Activated naive CD4-positive, alpha-beta T cell treated with anti-CD3 and anti-CD28 coated beads, Interleukin-2, amount 10 ng/mL, durations not matched to agents 7 days and 5 days (primary cell): ENCODE measurements at regions not wholly inside any gene's neighbourhood (a gene's known extent, or its start where the extent isn't known, plus 50 kb on each side); places are given as distances from the start of the nearest gene placed in this dataset.
A peak's percentile ranks its signal among the peaks of the same experiment; 100 is the strongest.

Source experiments
- CTCF ChIA-PET: fragments of 350-600 bp; sonication (Branson Sonifier 250); formaldehyde crosslinking; loops from one replicate; lab custom pipeline; 2021; ENCODE audit warnings: antibody characterized with exemption; lab: Charles Lee
- DNase-seq: peaks from one replicate; pipeline ENCODE4 v3.0.0-alpha.2; 2020
- H3K27ac Mint-ChIP-seq: one replicate; pipeline ENCODE4 v1.8.0; 2021; ENCODE audit warnings: mild to moderate bottlenecking, moderate library complexity, mixed read lengths
- H3K27me3 Mint-ChIP-seq: one replicate; pipeline ENCODE4 v1.8.0; 2021; ENCODE audit warnings: mild to moderate bottlenecking, mixed read lengths
- H3K36me3 Mint-ChIP-seq: one replicate; pipeline ENCODE4 v1.8.0; 2021; ENCODE audit warnings: mixed read lengths
- H3K4me1 Mint-ChIP-seq: one replicate; pipeline ENCODE4 v1.8.0; 2021; ENCODE audit warnings: mixed read lengths
- H3K4me3 Mint-ChIP-seq: one replicate; pipeline ENCODE4 v1.8.0; 2021; ENCODE audit warnings: mild to moderate bottlenecking, moderate library complexity, mixed read lengths
- H3K9me3 Mint-ChIP-seq: one replicate; pipeline ENCODE4 v1.8.0; 2021; ENCODE audit warnings: mixed read lengths

DNA sequence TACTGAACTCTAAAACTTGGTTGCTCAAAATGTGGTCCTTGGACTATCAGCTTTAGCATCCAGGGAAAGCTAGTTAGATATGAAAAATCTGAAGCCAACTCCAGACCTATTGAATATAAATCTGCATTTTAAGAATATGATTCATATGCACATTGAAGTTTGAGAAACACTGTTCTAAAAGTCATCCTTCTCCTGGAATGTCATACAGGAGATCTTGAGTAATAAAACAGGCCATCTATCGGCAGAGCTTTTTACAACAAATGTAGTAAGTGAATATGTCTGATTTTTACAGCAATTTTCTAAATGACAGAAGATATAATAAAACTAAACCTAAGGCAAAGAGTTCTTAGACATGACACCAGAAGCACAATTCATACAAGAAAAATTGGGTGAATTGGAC, 140.4 kb downstream of the PMP22 start:
- H3K27ac Mint-ChIP-seq: no peak overlapping the region
- no peak overlapping the region for H3K4me3 Mint-ChIP-seq
- no peaks in the 10 kb centered on the region for H3K27me3 Mint-ChIP-seq
- CTCF ChIA-PET: no interaction called here
- no peaks in the 10 kb centered on the region for H3K36me3 Mint-ChIP-seq
- H3K4me1 Mint-ChIP-seq: no peaks in the 10 kb centered on the region
- peaks cover 1% of the 10 kb centered on the region for H3K9me3 Mint-ChIP-seq
- no peak for DNase-seq

DNA sequence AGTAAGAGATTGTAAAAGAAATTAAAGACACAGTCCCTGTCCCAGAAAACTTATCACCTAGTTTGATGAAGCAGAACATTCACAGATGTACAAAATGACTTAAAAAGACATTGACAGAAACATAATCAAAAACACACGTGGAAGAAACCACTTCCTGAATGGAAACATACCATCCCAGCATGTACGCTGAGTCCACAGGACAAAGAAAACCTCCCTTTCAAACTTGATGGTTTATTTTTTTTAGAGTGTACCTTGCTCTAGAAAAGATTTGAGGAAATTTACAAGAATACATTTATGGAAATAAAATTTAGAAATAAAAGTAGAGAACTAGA, 140.9 kb downstream of the PMP22 start:
- H3K9me3 Mint-ChIP-seq: peaks cover 1% of the 10 kb centered on the region
- CTCF ChIA-PET: no interaction called here
- no peaks in the 10 kb centered on the region for H3K36me3 Mint-ChIP-seq
- H3K27me3 Mint-ChIP-seq: no peaks in the 10 kb centered on the region
- H3K4me3 Mint-ChIP-seq: no peak overlapping the region
- H3K4me1 Mint-ChIP-seq: no peaks in the 10 kb centered on the region
- no peak for DNase-seq
- no peak overlapping the region for H3K27ac Mint-ChIP-seq

DNA sequence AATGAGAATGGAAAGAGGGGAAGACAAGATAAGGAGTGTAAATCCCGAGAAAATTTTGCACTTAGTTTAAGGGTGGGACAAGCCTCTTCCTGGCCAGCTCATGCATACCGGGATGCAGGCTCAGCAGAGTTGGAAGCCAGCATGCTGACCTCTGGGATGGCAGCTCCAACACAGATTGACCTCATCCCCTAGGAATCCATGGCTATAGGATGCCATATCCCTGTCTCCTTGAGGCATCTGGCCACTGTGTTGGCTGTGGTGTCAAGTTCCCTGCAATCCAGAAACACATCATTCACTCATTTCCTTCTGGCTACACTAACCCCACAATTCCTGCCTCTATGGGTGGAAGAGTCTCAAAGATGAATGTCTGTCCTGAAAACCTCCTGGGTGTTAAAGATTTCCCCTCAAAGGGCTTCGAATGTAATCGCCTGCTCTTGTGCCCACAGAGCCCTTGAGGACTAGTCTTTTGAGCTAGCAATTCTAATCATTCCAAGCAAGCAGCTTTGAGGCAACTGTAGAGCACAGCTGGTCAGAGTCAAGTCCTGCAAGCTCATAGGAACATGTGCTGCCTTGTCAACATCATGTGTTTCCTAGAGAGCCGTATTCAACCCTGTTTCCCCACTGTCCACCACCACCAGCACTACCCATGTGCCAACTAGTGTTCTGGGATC, 141.4 kb downstream of the PMP22 start:
- no peak overlapping the region for H3K4me3 Mint-ChIP-seq
- H3K9me3 Mint-ChIP-seq: peaks cover 1% of the 10 kb centered on the region
- H3K4me1 Mint-ChIP-seq: no peaks in the 10 kb centered on the region
- no peak overlapping the region for H3K27ac Mint-ChIP-seq
- H3K27me3 Mint-ChIP-seq: no peaks in the 10 kb centered on the region
- no peaks in the 10 kb centered on the region for H3K36me3 Mint-ChIP-seq
- no peak for DNase-seq
- CTCF ChIA-PET: no interaction called here

DNA sequence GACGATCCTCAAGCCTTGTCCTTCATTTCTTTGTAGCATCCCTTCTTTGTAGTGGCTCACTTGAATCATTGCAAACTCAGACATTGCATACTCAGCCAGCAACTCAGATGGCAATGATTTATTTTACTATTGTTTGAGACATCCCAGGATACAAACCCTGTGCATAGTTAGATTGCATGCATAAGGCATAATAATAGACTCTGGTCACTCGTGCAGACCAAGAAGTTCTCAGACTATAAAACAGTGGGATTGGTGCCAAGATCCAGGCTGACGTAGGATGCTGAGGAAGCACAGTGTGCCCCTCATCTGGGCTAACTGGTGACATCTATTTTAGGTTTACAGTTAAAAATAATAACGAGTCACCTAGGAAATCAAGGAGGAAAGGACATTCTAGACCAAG, 142.3 kb downstream of the PMP22 start:
- Mint-ChIP-seq H3K9me3 (peaks cover 1% of the 10 kb centered on the region), H3K4me3 (no peak overlapping the region), H3K27me3 (no peaks in the 10 kb centered on the region), H3K4me1 (no peaks in the 10 kb centered on the region), H3K36me3 (no peaks in the 10 kb centered on the region), H3K27ac (no peak overlapping the region)
- DNase-seq: no peak
- CTCF ChIA-PET: no interaction called here

DNA sequence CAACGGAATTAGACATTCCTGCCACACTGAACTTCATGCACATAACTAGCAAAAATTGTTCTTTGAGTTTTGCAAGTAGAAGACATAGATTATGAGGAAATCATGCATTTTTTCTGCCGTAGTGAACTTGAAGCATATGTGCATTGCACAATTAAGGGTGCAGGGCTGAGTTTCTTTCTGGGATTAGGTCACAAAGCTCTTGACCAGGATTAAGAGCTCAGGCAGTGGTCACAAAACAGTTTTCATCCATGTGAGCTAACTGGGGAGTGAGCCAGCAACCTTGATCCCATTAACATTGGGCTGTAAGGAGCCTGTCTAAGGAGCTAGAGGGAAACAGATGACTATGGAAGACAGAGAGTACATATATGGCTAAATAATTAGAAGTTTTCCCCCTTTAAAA, 143.7 kb downstream of the PMP22 start:
- no peaks in the 10 kb centered on the region for H3K27me3 Mint-ChIP-seq
- H3K4me3 Mint-ChIP-seq: no peak overlapping the region
- H3K4me1 Mint-ChIP-seq: no peaks in the 10 kb centered on the region
- peaks cover 1% of the 10 kb centered on the region for H3K9me3 Mint-ChIP-seq
- DNase-seq: no peak
- H3K36me3 Mint-ChIP-seq: no peaks in the 10 kb centered on the region
- H3K27ac Mint-ChIP-seq: no peak overlapping the region
- CTCF ChIA-PET: no interaction called here

DNA sequence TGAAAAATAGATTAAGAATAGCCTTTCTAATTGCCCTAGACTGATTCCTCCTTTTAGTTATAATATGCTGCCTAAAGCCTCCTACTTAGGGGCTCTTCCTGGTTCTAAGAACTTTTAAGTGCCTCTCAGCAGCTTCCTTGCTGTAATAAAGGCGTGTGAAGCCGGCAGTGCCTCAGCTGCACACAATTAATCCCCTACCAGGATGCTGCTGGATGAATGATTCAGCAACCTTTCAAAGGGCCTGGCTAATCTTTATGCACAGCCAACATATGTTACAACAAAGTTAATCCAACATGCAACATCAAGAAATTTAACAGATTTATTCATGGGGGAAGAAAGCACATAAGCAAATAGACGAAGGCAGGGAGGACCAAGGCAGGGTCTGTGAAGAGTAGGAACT, 145.2 kb downstream of the PMP22 start:
- no peak overlapping the region for H3K27ac Mint-ChIP-seq
- CTCF ChIA-PET: no interaction called here
- H3K4me3 Mint-ChIP-seq: no peak overlapping the region

DNA sequence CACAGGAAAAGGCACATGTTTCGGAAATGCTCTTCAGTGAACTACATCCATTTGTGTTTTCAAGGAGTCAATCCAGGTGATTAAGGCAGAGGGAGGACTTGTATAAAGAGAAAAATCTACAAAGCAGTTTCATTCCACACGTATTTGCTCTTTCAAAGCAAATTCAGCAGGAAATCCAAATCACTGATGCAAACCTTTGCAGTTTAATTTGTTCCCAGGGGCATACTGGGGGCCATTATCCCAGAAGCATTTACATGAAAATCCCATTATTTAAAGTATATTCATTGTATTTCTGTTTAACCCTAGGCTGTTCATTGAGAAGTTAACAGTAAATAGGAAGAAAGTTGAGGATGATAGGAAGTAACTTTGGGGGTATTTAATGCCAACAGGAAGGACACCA, 147.9 kb downstream of the PMP22 start:
- no peak overlapping the region for H3K27ac Mint-ChIP-seq
- no peak overlapping the region for H3K4me3 Mint-ChIP-seq
- no peak for DNase-seq
- no peaks in the 10 kb centered on the region for H3K36me3 Mint-ChIP-seq
- no peaks in the 10 kb centered on the region for H3K27me3 Mint-ChIP-seq
- H3K4me1 Mint-ChIP-seq: no peaks in the 10 kb centered on the region
- H3K9me3 Mint-ChIP-seq: no peaks in the 10 kb centered on the region
- CTCF ChIA-PET: no interaction called here

More for the DNA sequence above, 145.2 kb downstream of the PMP22 start:
- Mint-ChIP-seq H3K9me3 (peaks cover 1% of the 10 kb centered on the region), H3K36me3 (no peaks in the 10 kb centered on the region), H3K4me1 (no peaks in the 10 kb centered on the region), H3K27me3 (no peaks in the 10 kb centered on the region)
- DNase-seq: no peak

DNA sequence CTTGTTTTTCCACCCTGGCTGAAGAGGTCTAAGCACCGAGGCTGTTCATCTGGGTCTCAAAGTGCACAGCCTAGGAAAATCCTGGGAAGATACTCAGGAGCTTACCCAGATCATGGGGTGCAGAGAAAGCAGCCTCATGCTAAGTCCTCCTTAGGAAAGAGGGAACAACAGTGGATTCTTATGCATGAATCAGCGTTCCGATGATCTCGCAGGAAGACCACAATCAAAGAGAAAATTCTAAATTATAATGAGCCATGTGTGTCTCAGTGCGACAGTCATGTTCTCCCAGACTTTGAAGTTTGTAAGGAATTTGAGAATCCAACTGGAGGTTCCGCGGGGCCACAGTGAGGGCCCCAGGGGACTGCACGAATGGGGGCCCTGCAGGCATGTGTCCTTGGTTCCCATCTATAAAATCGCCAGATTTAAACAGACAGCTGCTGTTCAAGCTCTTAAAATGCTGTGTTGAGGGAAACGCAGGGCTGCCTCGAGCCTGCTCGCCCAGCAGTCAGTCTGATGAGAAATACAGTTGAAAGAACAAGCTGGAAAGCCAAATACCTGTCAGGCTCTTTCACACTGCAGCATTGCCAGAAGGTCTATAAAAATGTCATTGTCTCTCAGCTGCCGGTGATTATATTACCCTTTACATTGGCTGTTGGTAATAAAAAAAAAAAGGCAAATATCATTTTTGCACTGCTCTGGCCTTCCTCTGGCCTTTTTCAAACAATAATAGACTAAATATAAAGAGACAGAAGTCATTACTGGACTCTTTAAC, 152.1 kb downstream of the PMP22 start:
- Mint-ChIP-seq H3K36me3 (no peaks in the 10 kb centered on the region), H3K9me3 (no peaks in the 10 kb centered on the region), H3K4me1 (no peaks in the 10 kb centered on the region), H3K27me3 (no peaks in the 10 kb centered on the region), H3K27ac (peak overlapping the region; percentile 33), H3K4me3 (no peak overlapping the region)
- no peak for DNase-seq
- CTCF ChIA-PET: no interaction called here

DNA sequence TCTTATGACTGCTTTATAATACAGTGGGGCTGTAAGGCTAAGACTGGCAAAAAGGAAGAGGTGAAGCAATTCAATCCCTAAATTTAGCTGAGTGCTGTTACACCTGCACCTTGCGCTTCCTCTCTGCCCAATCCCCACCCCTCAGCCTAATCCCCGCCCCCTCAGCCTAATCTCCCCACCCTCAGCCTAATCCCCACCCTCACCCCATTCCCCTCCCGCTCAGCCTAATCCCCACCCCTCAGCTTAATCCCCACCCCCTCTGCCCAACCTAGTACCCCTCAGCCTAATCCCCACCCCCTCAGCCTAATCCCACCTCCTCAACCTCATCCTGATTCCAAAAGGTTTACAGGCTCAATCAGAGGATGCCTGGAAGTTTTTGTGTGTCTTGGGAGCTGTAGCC, 155.5 kb downstream of the PMP22 start:
- H3K27ac Mint-ChIP-seq: no peak overlapping the region
- H3K4me1 Mint-ChIP-seq: no peaks in the 10 kb centered on the region
- CTCF ChIA-PET: no interaction called here
- DNase-seq: no peak
- H3K36me3 Mint-ChIP-seq: no peaks in the 10 kb centered on the region
- no peak overlapping the region for H3K4me3 Mint-ChIP-seq
- no peaks in the 10 kb centered on the region for H3K27me3 Mint-ChIP-seq
- H3K9me3 Mint-ChIP-seq: no peaks in the 10 kb centered on the region

DNA sequence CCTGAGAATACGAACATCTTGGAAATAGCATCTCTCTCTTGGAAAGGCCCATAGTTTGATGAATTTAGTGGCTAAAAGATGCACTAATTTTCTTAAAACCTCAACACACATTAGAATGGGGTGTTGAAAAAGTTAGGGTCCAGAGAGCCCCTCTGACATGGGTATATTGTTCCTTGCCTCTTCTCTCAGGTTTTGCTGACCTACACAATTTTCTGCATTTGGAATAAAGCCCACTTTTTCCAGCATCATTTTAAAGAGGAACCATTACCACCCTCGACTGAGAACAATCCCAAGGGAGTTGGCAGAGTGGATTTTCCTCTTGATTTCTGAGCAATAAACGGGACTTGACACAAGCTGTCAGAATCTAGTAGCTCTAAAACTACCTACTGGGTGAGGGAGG, 156.1 kb downstream of the PMP22 start:
- Mint-ChIP-seq H3K27ac (no peak overlapping the region), H3K4me3 (no peak overlapping the region), H3K27me3 (no peaks in the 10 kb centered on the region), H3K36me3 (no peaks in the 10 kb centered on the region), H3K4me1 (no peaks in the 10 kb centered on the region), H3K9me3 (no peaks in the 10 kb centered on the region)
- DNase-seq: no peak
- CTCF ChIA-PET: no interaction called here

DNA sequence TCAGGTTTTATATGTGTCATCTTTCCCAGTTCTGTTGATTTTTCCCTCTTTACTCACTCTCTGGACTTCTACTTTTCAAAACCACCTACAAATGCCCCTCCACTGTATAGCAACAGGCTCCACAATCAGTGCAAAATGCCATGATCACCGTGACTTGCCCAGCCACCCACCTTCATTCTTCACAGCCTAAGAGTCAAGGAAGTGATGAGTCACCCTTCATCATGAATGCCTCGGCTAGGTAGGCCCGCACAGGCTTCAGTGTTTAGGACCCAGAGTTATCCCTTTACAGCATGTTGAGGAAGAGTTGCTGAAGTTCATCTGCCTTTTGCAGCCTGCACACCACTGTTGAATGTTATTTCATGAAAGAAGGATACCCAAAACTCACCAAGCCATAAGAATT, 158.6 kb downstream of the PMP22 start:
- CTCF ChIA-PET: no interaction called here
- no peak for DNase-seq
- H3K4me1 Mint-ChIP-seq: no peaks in the 10 kb centered on the region
- no peak overlapping the region for H3K4me3 Mint-ChIP-seq
- no peaks in the 10 kb centered on the region for H3K36me3 Mint-ChIP-seq
- H3K27me3 Mint-ChIP-seq: no peaks in the 10 kb centered on the region
- no peaks in the 10 kb centered on the region for H3K9me3 Mint-ChIP-seq
- H3K27ac Mint-ChIP-seq: no peak overlapping the region

DNA sequence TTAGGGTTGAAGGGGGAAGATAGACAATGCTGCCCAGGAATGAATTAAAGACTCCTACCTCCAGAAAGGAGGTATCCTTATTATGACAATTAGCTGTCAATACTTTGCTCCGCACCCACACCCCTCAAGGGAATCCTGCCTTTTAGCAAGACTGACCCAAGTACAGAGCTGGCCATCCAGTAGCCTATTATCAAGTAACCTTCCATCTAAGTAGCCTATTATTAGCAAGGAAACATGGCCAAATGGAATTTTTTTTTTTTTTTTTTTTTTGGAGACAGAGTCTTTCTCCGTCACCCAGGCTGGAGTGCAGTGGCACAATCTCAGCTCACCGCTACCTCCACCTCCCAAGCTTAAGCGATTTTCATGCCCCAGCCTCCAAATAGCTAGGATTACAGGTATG, 161.3 kb downstream of the PMP22 start:
- no peaks in the 10 kb centered on the region for H3K4me1 Mint-ChIP-seq
- H3K27me3 Mint-ChIP-seq: no peaks in the 10 kb centered on the region
- H3K36me3 Mint-ChIP-seq: no peaks in the 10 kb centered on the region
- no peak for DNase-seq
- H3K27ac Mint-ChIP-seq: no peak overlapping the region
- CTCF ChIA-PET: no interaction called here
- H3K4me3 Mint-ChIP-seq: no peak overlapping the region
- H3K9me3 Mint-ChIP-seq: no peaks in the 10 kb centered on the region

DNA sequence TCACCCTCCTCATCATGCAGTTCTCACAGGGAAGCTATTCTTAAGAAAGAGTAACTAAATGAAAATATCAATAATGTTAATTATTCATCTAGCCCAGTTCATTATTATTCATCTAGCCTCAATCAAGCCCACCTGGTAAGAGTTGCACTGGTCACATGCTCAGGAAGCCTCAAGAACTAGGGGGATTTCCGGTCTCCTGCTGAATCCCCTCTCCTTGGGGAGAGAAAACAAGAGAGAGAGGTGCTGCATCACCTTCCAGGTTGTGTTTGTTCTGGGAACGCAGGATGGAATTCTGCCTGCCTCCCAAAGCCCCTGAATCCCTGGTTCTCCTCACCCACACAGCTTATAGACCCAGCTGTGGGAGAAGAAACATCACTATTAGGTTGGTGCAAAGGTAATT, 164.0 kb downstream of the PMP22 start:
- CTCF ChIA-PET: no interaction called here
- Mint-ChIP-seq H3K36me3 (no peaks in the 10 kb centered on the region), H3K27me3 (no peaks in the 10 kb centered on the region), H3K4me3 (no peak overlapping the region), H3K27ac (no peak overlapping the region), H3K9me3 (no peaks in the 10 kb centered on the region), H3K4me1 (no peaks in the 10 kb centered on the region)
- DNase-seq: no peak

DNA sequence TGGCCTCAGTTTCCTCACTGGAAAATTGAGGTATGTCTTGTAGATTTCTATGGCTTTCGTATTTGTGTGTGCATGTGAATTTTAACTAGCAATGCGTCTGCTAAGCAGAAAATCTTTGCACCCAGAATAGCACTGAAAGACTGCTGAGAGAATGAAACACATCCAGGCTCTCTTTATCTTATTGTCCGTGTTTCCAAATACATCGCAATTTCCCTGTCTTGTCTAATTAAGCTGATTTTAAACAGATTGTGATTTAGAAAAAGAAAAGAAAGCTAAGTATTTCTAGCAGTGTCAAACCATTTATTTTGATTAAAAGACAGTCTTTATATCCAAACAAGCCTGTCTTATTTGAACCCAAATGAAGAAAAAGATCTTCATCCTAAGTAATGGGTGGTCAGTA, 168.6 kb downstream of the PMP22 start:
- CTCF ChIA-PET: no interaction called here
- Mint-ChIP-seq H3K4me1 (no peaks in the 10 kb centered on the region), H3K27me3 (no peaks in the 10 kb centered on the region), H3K9me3 (no peaks in the 10 kb centered on the region), H3K4me3 (no peak overlapping the region), H3K36me3 (no peaks in the 10 kb centered on the region), H3K27ac (no peak overlapping the region)
- no peak for DNase-seq

DNA sequence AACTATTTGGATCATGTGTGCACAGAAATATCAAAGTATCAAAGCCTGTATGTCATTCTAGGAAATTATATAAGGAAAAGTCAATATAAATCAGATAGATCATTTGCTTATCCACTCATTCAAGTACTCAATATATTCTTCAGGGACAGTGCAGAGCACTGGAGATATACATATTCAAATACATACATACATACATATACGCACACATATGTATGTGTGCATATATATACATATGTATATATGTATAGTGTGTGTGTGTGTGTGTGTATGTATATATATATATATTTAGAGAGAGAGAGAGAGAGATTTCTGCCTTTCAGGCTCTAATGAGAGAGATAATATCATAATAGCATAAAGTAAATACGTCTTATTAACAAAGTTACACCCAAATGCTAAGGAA, 169.2 kb downstream of the PMP22 start:
- CTCF ChIA-PET: no interaction called here

More for the DNA sequence above, 169.2 kb downstream of the PMP22 start:
- no peak for DNase-seq
- H3K27ac Mint-ChIP-seq: no peak overlapping the region
- no peaks in the 10 kb centered on the region for H3K36me3 Mint-ChIP-seq
- no peaks in the 10 kb centered on the region for H3K9me3 Mint-ChIP-seq
- H3K4me1 Mint-ChIP-seq: no peaks in the 10 kb centered on the region
- no peak overlapping the region for H3K4me3 Mint-ChIP-seq
- no peaks in the 10 kb centered on the region for H3K27me3 Mint-ChIP-seq
